ENCODE measurements at regions not wholly inside any gene's neighbourhood (a gene's known extent, or its start where the extent isn't known, plus 50 kb on each side); places are given as distances from the start of the nearest gene placed in this dataset.

DNA sequence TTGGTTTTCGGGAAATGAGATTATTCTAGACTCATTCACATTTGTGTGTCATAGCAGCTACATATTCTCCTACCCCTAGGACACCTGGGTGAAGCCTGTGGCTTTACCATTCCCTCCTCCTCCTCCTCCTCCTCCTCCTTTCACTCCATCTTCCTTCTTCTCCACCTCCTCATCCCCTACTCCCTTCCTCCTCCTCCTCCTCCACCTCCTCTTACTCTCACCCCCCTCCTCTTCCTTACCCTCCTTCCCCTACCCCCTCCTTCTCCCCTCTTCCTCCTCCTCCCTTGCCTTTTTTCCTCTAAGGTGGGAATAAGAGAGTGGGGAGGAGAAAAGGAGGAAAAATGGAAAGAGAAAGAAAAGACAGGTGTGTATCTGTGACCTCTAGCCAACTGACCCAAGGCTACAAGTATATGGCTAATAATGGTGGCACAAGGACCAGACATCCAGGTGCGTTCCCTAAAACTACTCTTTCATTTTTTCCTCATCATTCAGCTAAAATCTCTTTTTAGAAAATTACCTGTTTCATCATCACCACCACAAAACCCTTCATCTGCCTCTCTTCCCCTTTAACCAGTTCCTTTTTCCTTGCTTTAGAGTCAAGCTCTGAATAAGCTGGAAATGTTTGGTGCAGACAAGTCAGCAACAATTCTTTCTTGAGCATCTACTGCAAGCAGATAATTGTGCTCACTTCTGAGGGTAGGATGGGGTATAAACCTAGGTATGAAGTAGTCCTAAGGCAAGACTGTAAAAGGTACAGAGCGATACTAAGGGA lies 149.8 kb upstream of the FOXN3 start:
- no peaks in the 10 kb centered on the region for H3K27me3 ChIP-seq (ENCODE audit: control insufficient read depth, insufficient read depth, low read length)
- DNase-seq (ENCODE audit: low read depth, low spot score): no peak
- no peaks in the 10 kb centered on the region; the same call in 1 of the 2 replicates for H3K4me1 ChIP-seq (ENCODE audit: control insufficient read depth, insufficient read depth, low read length)
- H3K4me3 ChIP-seq (ENCODE audit: low read length): no peak overlapping the region
- WGBS (ENCODE audit: insufficient coverage, insufficient read length): no CpG with 5 or more reads among the region's 3 CpGs
- H3K36me3 ChIP-seq (ENCODE audit: control insufficient read depth, insufficient read depth, low read length): no peaks in the 10 kb centered on the region
- H3K9me3 ChIP-seq (ENCODE audit: control insufficient read depth, insufficient read depth, low read length): no peaks in the 10 kb centered on the region
- no peak overlapping the region for H3K27ac ChIP-seq (ENCODE audit: low read length)

- H3K27ac ChIP-seq (ENCODE audit: low read length): no peak overlapping the region
- WGBS (ENCODE audit: insufficient coverage, insufficient read length): no CpG with 5 or more reads among the region's 5 CpGs
- H3K27me3 ChIP-seq (ENCODE audit: control insufficient read depth, insufficient read depth, low read length): no peaks in the 10 kb centered on the region
- no peaks in the 10 kb centered on the region for H3K9me3 ChIP-seq (ENCODE audit: control insufficient read depth, insufficient read depth, low read length)
- H3K36me3 ChIP-seq (ENCODE audit: control insufficient read depth, insufficient read depth, low read length): no peaks in the 10 kb centered on the region
- H3K4me3 ChIP-seq (ENCODE audit: low read length): no peak overlapping the region
- DNase-seq (ENCODE audit: low read depth, low spot score): no peak
- H3K4me1 ChIP-seq (ENCODE audit: control insufficient read depth, insufficient read depth, low read length): no peaks in the 10 kb centered on the region; the same call in 1 of the 2 replicates
These were observed 149.1 kb upstream of the FOXN3 start for GRCh38 chr14:89566180-89566579.

- WGBS (ENCODE audit: insufficient coverage, insufficient read length): no CpG with 5 or more reads among the region's 5 CpGs
- no peak overlapping the region for H3K27ac ChIP-seq (ENCODE audit: low read length)
- no peaks in the 10 kb centered on the region for H3K27me3 ChIP-seq (ENCODE audit: control insufficient read depth, insufficient read depth, low read length)
- no peak for DNase-seq (ENCODE audit: low read depth, low spot score)
- peaks cover 2% of the 10 kb centered on the region; the same call in 1 of the 2 replicates for H3K36me3 ChIP-seq (ENCODE audit: control insufficient read depth, insufficient read depth, low read length)
- H3K9me3 ChIP-seq (ENCODE audit: control insufficient read depth, insufficient read depth, low read length): no peaks in the 10 kb centered on the region
- no peaks in the 10 kb centered on the region; the same call in 1 of the 2 replicates for H3K4me1 ChIP-seq (ENCODE audit: control insufficient read depth, insufficient read depth, low read length)
- H3K4me3 ChIP-seq (ENCODE audit: low read length): no peak overlapping the region
These were observed 148.6 kb upstream of the FOXN3 start for GRCh38 chr14:89565607-89566006.

DNA sequence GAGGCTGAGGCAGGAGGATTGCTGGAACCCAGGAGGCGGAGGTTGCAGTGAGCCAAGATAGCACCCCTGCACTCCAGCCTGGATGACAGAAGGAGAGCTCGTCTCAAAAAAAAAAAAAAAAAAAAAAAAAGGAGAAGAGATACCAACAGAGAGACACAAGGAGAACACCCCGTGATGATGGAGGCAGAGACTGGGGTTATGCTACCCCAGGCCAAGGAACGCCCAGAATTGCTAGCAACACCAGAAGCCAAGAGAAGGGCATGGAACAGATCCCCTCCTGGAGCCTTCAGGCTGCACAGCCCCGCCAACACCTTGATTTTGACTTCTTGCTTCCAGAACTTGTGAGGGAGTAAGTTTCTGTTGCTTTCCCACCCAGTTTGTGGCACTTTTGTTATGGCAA lies 148.0 kb upstream of the FOXN3 start:
- no peaks in the 10 kb centered on the region for H3K27me3 ChIP-seq (ENCODE audit: control insufficient read depth, insufficient read depth, low read length)
- peaks cover 2% of the 10 kb centered on the region; the same call in 1 of the 2 replicates for H3K36me3 ChIP-seq (ENCODE audit: control insufficient read depth, insufficient read depth, low read length)
- H3K4me1 ChIP-seq (ENCODE audit: control insufficient read depth, insufficient read depth, low read length): no peaks in the 10 kb centered on the region; the same call in 1 of the 2 replicates
- H3K9me3 ChIP-seq (ENCODE audit: control insufficient read depth, insufficient read depth, low read length): no peaks in the 10 kb centered on the region
- H3K4me3 ChIP-seq (ENCODE audit: low read length): no peak overlapping the region
- no peak overlapping the region for H3K27ac ChIP-seq (ENCODE audit: low read length)
- DNase-seq (ENCODE audit: low read depth, low spot score): no peak
- WGBS (ENCODE audit: insufficient coverage, insufficient read length): no CpG with 5 or more reads among the region's 5 CpGs

- H3K27me3 ChIP-seq (ENCODE audit: control insufficient read depth, insufficient read depth, low read length): no peaks in the 10 kb centered on the region
- no CpG with 5 or more reads among the region's 12 CpGs for WGBS (ENCODE audit: insufficient coverage, insufficient read length)
- H3K4me3 ChIP-seq (ENCODE audit: low read length): no peak overlapping the region
- DNase-seq (ENCODE audit: low read depth, low spot score): no peak
- no peak overlapping the region for H3K27ac ChIP-seq (ENCODE audit: low read length)
- no peaks in the 10 kb centered on the region; the same call in 1 of the 2 replicates for H3K4me1 ChIP-seq (ENCODE audit: control insufficient read depth, insufficient read depth, low read length)
- H3K36me3 ChIP-seq (ENCODE audit: control insufficient read depth, insufficient read depth, low read length): peaks cover 2% of the 10 kb centered on the region; the same call in 1 of the 2 replicates
- no peaks in the 10 kb centered on the region for H3K9me3 ChIP-seq (ENCODE audit: control insufficient read depth, insufficient read depth, low read length)
These were observed 147.4 kb upstream of the FOXN3 start for GRCh38 chr14:89564286-89564957.

GRCh38 chr14:89563471-89563870 lies 146.4 kb upstream of the FOXN3 start:
- no peak overlapping the region for H3K4me3 ChIP-seq (ENCODE audit: low read length)
- H3K4me1 ChIP-seq (ENCODE audit: control insufficient read depth, insufficient read depth, low read length): no peaks in the 10 kb centered on the region; the same call in 1 of the 2 replicates
- no peaks in the 10 kb centered on the region for H3K27me3 ChIP-seq (ENCODE audit: control insufficient read depth, insufficient read depth, low read length)
- no peak for DNase-seq (ENCODE audit: low read depth, low spot score)
- H3K36me3 ChIP-seq (ENCODE audit: control insufficient read depth, insufficient read depth, low read length): peaks cover 2% of the 10 kb centered on the region; the same call in 1 of the 2 replicates
- H3K27ac ChIP-seq (ENCODE audit: low read length): no peak overlapping the region
- no CpG with 5 or more reads among the region's 1 CpG for WGBS (ENCODE audit: insufficient coverage, insufficient read length)
- H3K9me3 ChIP-seq (ENCODE audit: control insufficient read depth, insufficient read depth, low read length): no peaks in the 10 kb centered on the region

GRCh38 chr14:89551955-89552354 lies 134.9 kb upstream of the FOXN3 start:
- no peak overlapping the region for H3K27ac ChIP-seq (ENCODE audit: low read length)
- no CpG with 5 or more reads among the region's 7 CpGs for WGBS (ENCODE audit: insufficient coverage, insufficient read length)
- H3K4me1 ChIP-seq (ENCODE audit: control insufficient read depth, insufficient read depth, low read length): peaks cover 6% of the 10 kb centered on the region
- no peaks in the 10 kb centered on the region for H3K27me3 ChIP-seq (ENCODE audit: control insufficient read depth, insufficient read depth, low read length)
- no peak for DNase-seq (ENCODE audit: low read depth, low spot score)
- no peaks in the 10 kb centered on the region for H3K9me3 ChIP-seq (ENCODE audit: control insufficient read depth, insufficient read depth, low read length)
- no peak overlapping the region for H3K4me3 ChIP-seq (ENCODE audit: low read length)
- H3K36me3 ChIP-seq (ENCODE audit: control insufficient read depth, insufficient read depth, low read length): no peaks in the 10 kb centered on the region

GRCh38 chr14:89551432-89551831 lies 134.4 kb upstream of the FOXN3 start:
- no peak overlapping the region for H3K4me3 ChIP-seq (ENCODE audit: low read length)
- DNase-seq (ENCODE audit: low read depth, low spot score): no peak
- no peaks in the 10 kb centered on the region for H3K36me3 ChIP-seq (ENCODE audit: control insufficient read depth, insufficient read depth, low read length)
- H3K27me3 ChIP-seq (ENCODE audit: control insufficient read depth, insufficient read depth, low read length): no peaks in the 10 kb centered on the region
- peaks cover 6% of the 10 kb centered on the region for H3K4me1 ChIP-seq (ENCODE audit: control insufficient read depth, insufficient read depth, low read length)
- no peak overlapping the region for H3K27ac ChIP-seq (ENCODE audit: low read length)
- WGBS (ENCODE audit: insufficient coverage, insufficient read length): no CpG with 5 or more reads among the region's 6 CpGs
- H3K9me3 ChIP-seq (ENCODE audit: control insufficient read depth, insufficient read depth, low read length): no peaks in the 10 kb centered on the region

- DNase-seq (ENCODE audit: low read depth, low spot score): no peak
- H3K36me3 ChIP-seq (ENCODE audit: control insufficient read depth, insufficient read depth, low read length): no peaks in the 10 kb centered on the region
- WGBS (ENCODE audit: insufficient coverage, insufficient read length): no CpG with 5 or more reads among the region's 8 CpGs
- no peak overlapping the region for H3K4me3 ChIP-seq (ENCODE audit: low read length)
- H3K27me3 ChIP-seq (ENCODE audit: control insufficient read depth, insufficient read depth, low read length): no peaks in the 10 kb centered on the region
- H3K27ac ChIP-seq (ENCODE audit: low read length): no peak overlapping the region
- H3K4me1 ChIP-seq (ENCODE audit: control insufficient read depth, insufficient read depth, low read length): peaks cover 6% of the 10 kb centered on the region
- no peaks in the 10 kb centered on the region for H3K9me3 ChIP-seq (ENCODE audit: control insufficient read depth, insufficient read depth, low read length)
These were observed 133.8 kb upstream of the FOXN3 start for GRCh38 chr14:89550821-89551220.

- H3K4me3 ChIP-seq (ENCODE audit: low read length): no peak overlapping the region
- no peak for DNase-seq (ENCODE audit: low read depth, low spot score)
- peaks cover 6% of the 10 kb centered on the region for H3K4me1 ChIP-seq (ENCODE audit: control insufficient read depth, insufficient read depth, low read length)
- no peaks in the 10 kb centered on the region for H3K27me3 ChIP-seq (ENCODE audit: control insufficient read depth, insufficient read depth, low read length)
- H3K9me3 ChIP-seq (ENCODE audit: control insufficient read depth, insufficient read depth, low read length): no peaks in the 10 kb centered on the region
- no peak overlapping the region for H3K27ac ChIP-seq (ENCODE audit: low read length)
- no peaks in the 10 kb centered on the region for H3K36me3 ChIP-seq (ENCODE audit: control insufficient read depth, insufficient read depth, low read length)
- WGBS (ENCODE audit: insufficient coverage, insufficient read length): no CpG with 5 or more reads among the region's 12 CpGs
These were observed 132.5 kb upstream of the FOXN3 start for GRCh38 chr14:89549381-89550125.

All from iPS DF 6.9 (cell line).